ENCODE measurements at regions not wholly inside any gene's neighbourhood (a gene's known extent, or its start where the extent isn't known, plus 50 kb on each side); places are given as distances from the start of the nearest gene placed in this dataset.

DNA sequence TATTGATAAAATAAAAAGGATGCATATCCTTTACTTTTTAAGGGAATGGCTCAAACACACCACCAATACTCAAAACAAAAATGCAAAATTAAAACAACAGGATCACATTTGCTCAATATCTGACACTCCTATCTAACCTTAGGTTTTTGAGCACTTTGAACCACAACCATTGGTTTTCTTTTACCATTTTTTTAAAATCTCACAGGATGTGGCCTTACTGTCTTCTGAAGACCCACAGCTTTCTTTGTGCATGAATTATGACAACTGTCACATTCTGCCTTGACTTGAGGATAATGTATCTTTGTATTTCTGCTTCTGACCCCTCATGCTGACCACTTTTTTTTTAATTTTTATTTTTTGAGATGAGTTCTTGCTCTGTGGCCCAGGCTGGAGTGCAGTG lies 461.1 kb upstream of the NRP1 start:
- no peaks in the 10 kb centered on the region for H3K79me2 ChIP-seq (ENCODE audit: control insufficient read depth, insufficient read depth, low read length)
- no peak for TF ChIP-seq EZH2 (IDR thresholded peaks at IDR 0.05; ENCODE audit: low read length, missing control alignments)
- TF ChIP-seq, protein P1, sequence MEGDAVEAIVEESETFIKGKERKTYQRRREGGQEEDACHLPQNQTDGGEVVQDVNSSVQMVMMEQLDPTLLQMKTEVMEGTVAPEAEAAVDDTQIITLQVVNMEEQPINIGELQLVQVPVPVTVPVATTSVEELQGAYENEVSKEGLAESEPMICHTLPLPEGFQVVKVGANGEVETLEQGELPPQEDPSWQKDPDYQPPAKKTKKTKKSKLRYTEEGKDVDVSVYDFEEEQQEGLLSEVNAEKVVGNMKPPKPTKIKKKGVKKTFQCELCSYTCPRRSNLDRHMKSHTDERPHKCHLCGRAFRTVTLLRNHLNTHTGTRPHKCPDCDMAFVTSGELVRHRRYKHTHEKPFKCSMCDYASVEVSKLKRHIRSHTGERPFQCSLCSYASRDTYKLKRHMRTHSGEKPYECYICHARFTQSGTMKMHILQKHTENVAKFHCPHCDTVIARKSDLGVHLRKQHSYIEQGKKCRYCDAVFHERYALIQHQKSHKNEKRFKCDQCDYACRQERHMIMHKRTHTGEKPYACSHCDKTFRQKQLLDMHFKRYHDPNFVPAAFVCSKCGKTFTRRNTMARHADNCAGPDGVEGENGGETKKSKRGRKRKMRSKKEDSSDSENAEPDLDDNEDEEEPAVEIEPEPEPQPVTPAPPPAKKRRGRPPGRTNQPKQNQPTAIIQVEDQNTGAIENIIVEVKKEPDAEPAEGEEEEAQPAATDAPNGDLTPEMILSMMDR (conservative IDR thresholded peaks at IDR 0.05 in 1 of 2, IDR thresholded peaks at IDR 0.05 in 1 of 2; ENCODE audit: low read depth in 1 of 2, low read length in 2 of 2) = no peak
- no peaks in the 10 kb centered on the region for H4K20me1 ChIP-seq (ENCODE audit: control insufficient read depth, extremely low read depth, insufficient read depth, low read length)
- H3K4me3 ChIP-seq (replicated peaks in 1 of 4; ENCODE audit: control extremely low read depth in 1 of 4, insufficient read depth in 1 of 4, low read depth in 3 of 4, low read length in 4 of 4) = no peak overlapping the region
- H3K27me3 ChIP-seq (ENCODE audit: control insufficient read depth, insufficient read depth, low read length) = no peaks in the 10 kb centered on the region
- H3K9me3 ChIP-seq (ENCODE audit: control insufficient read depth, insufficient read depth, low read depth, low read length) = no peaks in the 10 kb centered on the region
- H3K9ac ChIP-seq (ENCODE audit: insufficient read depth, low read length) = no peak overlapping the region
- H2AFZ ChIP-seq (ENCODE audit: low read length) = no peak overlapping the region
- no peaks in the 10 kb centered on the region for H3K36me3 ChIP-seq (ENCODE audit: control insufficient read depth, insufficient read depth, low read length)
- no peaks in the 10 kb centered on the region for H3K4me1 ChIP-seq (ENCODE audit: control insufficient read depth, extremely low read depth, insufficient read depth, low read length)
- no peak for DNase-seq (ENCODE audit: low read depth in 2 of 2)
- no peak overlapping the region for H3K27ac ChIP-seq (ENCODE audit: insufficient read depth, low read length)
- no peak overlapping the region for H3K4me2 ChIP-seq (ENCODE audit: extremely low read depth, insufficient read depth, low read length)

DNA sequence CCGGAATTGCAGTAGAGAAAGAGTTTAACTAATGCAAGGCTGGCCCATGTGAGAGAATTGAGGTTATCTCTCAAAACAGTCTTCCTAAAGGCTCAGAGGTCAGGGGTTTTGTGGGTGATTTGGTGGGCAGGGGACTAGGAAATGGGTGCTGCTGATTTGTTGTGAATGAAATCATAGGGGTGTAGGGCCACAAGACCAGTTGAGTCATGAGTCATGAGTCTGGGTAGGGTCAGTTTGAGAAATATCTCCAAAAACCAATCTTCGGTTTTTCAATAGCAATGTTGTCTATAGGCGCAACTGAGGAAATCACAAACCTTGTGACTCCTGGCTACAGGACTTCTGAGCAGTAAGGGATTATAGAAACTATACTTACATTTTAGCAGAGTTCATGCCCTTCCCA lies 460.0 kb upstream of the NRP1 start:
- Histone ChIP-seq H3K4me3 (replicated peaks in 1 of 4; ENCODE audit: control extremely low read depth in 1 of 4, insufficient read depth in 1 of 4, low read depth in 3 of 4, low read length in 4 of 4) (no peak overlapping the region), H3K4me1 (ENCODE audit: control insufficient read depth, extremely low read depth, insufficient read depth, low read length) (no peaks in the 10 kb centered on the region), H4K20me1 (ENCODE audit: control insufficient read depth, extremely low read depth, insufficient read depth, low read length) (no peaks in the 10 kb centered on the region), H3K27me3 (ENCODE audit: control insufficient read depth, insufficient read depth, low read length) (no peaks in the 10 kb centered on the region), H3K36me3 (ENCODE audit: control insufficient read depth, insufficient read depth, low read length) (no peaks in the 10 kb centered on the region), H3K27ac (ENCODE audit: insufficient read depth, low read length) (no peak overlapping the region), H3K79me2 (ENCODE audit: control insufficient read depth, insufficient read depth, low read length) (no peaks in the 10 kb centered on the region), H2AFZ (ENCODE audit: low read length) (no peak overlapping the region), H3K9me3 (ENCODE audit: control insufficient read depth, insufficient read depth, low read depth, low read length) (no peaks in the 10 kb centered on the region), H3K9ac (ENCODE audit: insufficient read depth, low read length) (no peak overlapping the region), H3K4me2 (ENCODE audit: extremely low read depth, insufficient read depth, low read length) (no peak overlapping the region)
- TF ChIP-seq, protein P1 (conservative IDR thresholded peaks at IDR 0.05 in 1 of 2, IDR thresholded peaks at IDR 0.05 in 1 of 2; ENCODE audit: low read depth in 1 of 2, low read length in 2 of 2) = no peak
- DNase-seq (ENCODE audit: low read depth in 2 of 2) = no peak

DNA sequence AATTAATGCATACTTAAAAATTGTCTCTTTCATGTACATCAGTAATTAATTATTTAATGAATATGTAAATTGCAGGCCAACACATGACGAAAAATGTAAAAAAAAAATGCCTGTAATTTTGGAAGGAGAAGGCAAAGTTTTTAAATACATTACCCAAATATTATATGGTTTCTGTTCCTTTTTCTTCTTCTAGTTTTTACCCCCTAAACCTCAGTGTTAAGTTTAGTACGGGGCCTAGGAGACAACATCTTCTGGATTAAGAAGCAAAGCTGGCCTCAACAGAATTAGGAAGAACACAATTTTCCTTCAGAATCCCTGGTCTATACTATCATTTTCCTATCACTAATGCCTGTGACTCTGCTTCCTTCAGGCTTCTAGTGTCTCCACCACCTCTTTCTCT lies 459.3 kb upstream of the NRP1 start:
- H3K27ac ChIP-seq (ENCODE audit: insufficient read depth, low read length) = no peak overlapping the region
- no peaks in the 10 kb centered on the region for H3K36me3 ChIP-seq (ENCODE audit: control insufficient read depth, insufficient read depth, low read length)
- no peaks in the 10 kb centered on the region for H3K4me1 ChIP-seq (ENCODE audit: control insufficient read depth, extremely low read depth, insufficient read depth, low read length)
- no peak overlapping the region for H3K4me3 ChIP-seq (replicated peaks in 1 of 4; ENCODE audit: control extremely low read depth in 1 of 4, insufficient read depth in 1 of 4, low read depth in 3 of 4, low read length in 4 of 4)
- no peaks in the 10 kb centered on the region for H3K27me3 ChIP-seq (ENCODE audit: control insufficient read depth, insufficient read depth, low read length)
- H3K9me3 ChIP-seq (ENCODE audit: control insufficient read depth, insufficient read depth, low read depth, low read length) = no peaks in the 10 kb centered on the region
- H3K79me2 ChIP-seq (ENCODE audit: control insufficient read depth, insufficient read depth, low read length) = no peaks in the 10 kb centered on the region
- TF ChIP-seq EZH2 (IDR thresholded peaks at IDR 0.05; ENCODE audit: low read length, missing control alignments) = no peak
- TF ChIP-seq, protein P1 (conservative IDR thresholded peaks at IDR 0.05 in 1 of 2, IDR thresholded peaks at IDR 0.05 in 1 of 2; ENCODE audit: low read depth in 1 of 2, low read length in 2 of 2) = no peak
- DNase-seq (ENCODE audit: low read depth in 2 of 2) = no peak
- H3K4me2 ChIP-seq (ENCODE audit: extremely low read depth, insufficient read depth, low read length) = no peak overlapping the region
- no peak overlapping the region for H3K9ac ChIP-seq (ENCODE audit: insufficient read depth, low read length)
- no peaks in the 10 kb centered on the region for H4K20me1 ChIP-seq (ENCODE audit: control insufficient read depth, extremely low read depth, insufficient read depth, low read length)
- no peak overlapping the region for H2AFZ ChIP-seq (ENCODE audit: low read length)
